GM12878 (cell line): ENCODE measurements at regions not wholly inside any gene's neighbourhood (a gene's known extent, or its start where the extent isn't known, plus 50 kb on each side); places are given as distances from the start of the nearest gene placed in this dataset.

Experiments
- E2F4 ChIP-seq: IDR thresholded peaks from 2 replicates; pipeline ENCODE4 v1.6.1; 2012; ENCODE audit warnings: low read depth, low read length, improper control_type of control experiment
- EGR1 ChIP-seq, 2 experiments: IDR thresholded peaks; 1 replicate in 1 of 2; 2 replicates in 1 of 2; pipeline ENCODE4 v1.6.1; 2011 to 2012; ENCODE audit warnings: low read depth in 2 of 2, low read length in 2 of 2, borderline replicate concordance in 1 of 2, mild to moderate bottlenecking in 1 of 2, moderate library complexity in 1 of 2
- EP300 ChIP-seq, 2 experiments: fragments of 150-350 bp in 1 of 2; IDR thresholded peaks; 2 replicates each; pipeline ENCODE4 v1.6.1; 2011 to 2012; ENCODE audit warnings: low read depth in 2 of 2, low read length in 2 of 2, borderline replicate concordance in 1 of 2, improper control_type of control experiment in 1 of 2, inconsistent platforms in 1 of 2; ENCODE audit not compliant: control insufficient read depth in 1 of 2
- IKZF1 ChIP-seq: fragments of 450-650 bp; conservative IDR thresholded peaks from 2 replicates; pipeline ENCODE4 v1.6.1; 2017; ENCODE audit warnings: antibody characterized with exemption, mild to moderate bottlenecking
- NFYB ChIP-seq: IDR thresholded peaks from 2 replicates; pipeline ENCODE4 v1.6.1; 2011; ENCODE audit warnings: low read depth, mild to moderate bottlenecking, low read length, improper control_type of control experiment, moderate library complexity; ENCODE audit not compliant: insufficient read depth
- NRF1 ChIP-seq: conservative IDR thresholded peaks from 2 replicates; pipeline ENCODE4 v1.6.1; 2011; ENCODE audit warnings: mild to moderate bottlenecking, low read depth, low read length, improper control_type of control experiment
- PBX3 ChIP-seq: IDR thresholded peaks from 2 replicates; pipeline ENCODE4 v1.6.1; 2011; ENCODE audit warnings: mild to moderate bottlenecking, low read depth, low read length, moderate library complexity; ENCODE audit not compliant: insufficient replicate concordance
- POLR2A ChIP-seq: IDR thresholded peaks from 2 replicates; pipeline ENCODE4 v1.6.1; 2011; ENCODE audit warnings: low read depth, mild to moderate bottlenecking, low read length
- RFX5 ChIP-seq: IDR thresholded peaks from 2 replicates; pipeline ENCODE4 v1.6.1; 2011; ENCODE audit warnings: low read depth, low read length, improper control_type of control experiment
- SIX5 ChIP-seq: IDR thresholded peaks from 2 replicates; pipeline ENCODE4 v1.6.1; 2011; ENCODE audit warnings: mild to moderate bottlenecking, low read depth, low read length, moderate library complexity; ENCODE audit not compliant: severe bottlenecking
- TARDBP ChIP-seq: IDR thresholded peaks from 2 replicates; pipeline ENCODE4 v1.6.1; 2016; ENCODE audit warnings: borderline replicate concordance
- USF1 ChIP-seq: IDR thresholded peaks from 2 replicates; pipeline ENCODE4 v1.6.1; 2011; ENCODE audit warnings: borderline replicate concordance, low read depth, mild to moderate bottlenecking, moderate library complexity, mixed read lengths, low read length; ENCODE audit not compliant: insufficient read depth; ENCODE audit errors: extremely low read length
- TF ChIP-seq, protein P1 (sequence below), 3 experiments: IDR thresholded peaks in 2 of 3; conservative IDR thresholded peaks in 1 of 3; 2 replicates each; pipeline ENCODE4 v1.5.1; 2011; ENCODE audit warnings: low read depth in 3 of 3, low read length in 3 of 3, mild to moderate bottlenecking in 3 of 3, control low read depth in 2 of 3, moderate library complexity in 2 of 3, inconsistent platforms in 1 of 3, mixed read lengths in 1 of 3; ENCODE audit not compliant: control insufficient read depth in 2 of 3, insufficient read depth in 1 of 3; ENCODE audit errors: extremely low read depth in 1 of 3

DNA sequence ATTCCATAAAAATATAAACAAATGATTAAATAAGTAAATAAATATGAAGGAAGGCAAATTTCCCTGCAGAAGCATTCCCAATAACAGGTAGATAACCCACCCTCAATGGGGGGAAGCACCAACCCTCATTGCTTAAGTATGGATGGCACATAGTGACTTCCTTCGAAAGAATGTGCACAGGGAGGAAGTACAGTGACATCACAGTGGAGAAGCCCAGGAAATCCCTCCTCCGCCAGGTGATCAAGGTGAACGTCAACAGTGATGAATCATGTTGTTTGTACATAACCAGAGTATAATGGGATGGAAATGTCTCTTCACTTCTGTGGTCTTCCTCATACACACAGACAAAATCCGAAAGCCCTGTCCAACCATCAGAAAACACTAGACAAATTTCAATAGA lies 267.9 kb downstream of the THBS2 start:
- no peak for TF ChIP-seq SIX5
- TF ChIP-seq EP300 (IDR thresholded peaks at IDR 0.05; ENCODE audit: borderline replicate concordance in 1 of 2, control insufficient read depth in 1 of 2, low read depth in 2 of 2, low read length in 2 of 2): no peak
- TF ChIP-seq IKZF1: no peak
- TF ChIP-seq, protein P1, sequence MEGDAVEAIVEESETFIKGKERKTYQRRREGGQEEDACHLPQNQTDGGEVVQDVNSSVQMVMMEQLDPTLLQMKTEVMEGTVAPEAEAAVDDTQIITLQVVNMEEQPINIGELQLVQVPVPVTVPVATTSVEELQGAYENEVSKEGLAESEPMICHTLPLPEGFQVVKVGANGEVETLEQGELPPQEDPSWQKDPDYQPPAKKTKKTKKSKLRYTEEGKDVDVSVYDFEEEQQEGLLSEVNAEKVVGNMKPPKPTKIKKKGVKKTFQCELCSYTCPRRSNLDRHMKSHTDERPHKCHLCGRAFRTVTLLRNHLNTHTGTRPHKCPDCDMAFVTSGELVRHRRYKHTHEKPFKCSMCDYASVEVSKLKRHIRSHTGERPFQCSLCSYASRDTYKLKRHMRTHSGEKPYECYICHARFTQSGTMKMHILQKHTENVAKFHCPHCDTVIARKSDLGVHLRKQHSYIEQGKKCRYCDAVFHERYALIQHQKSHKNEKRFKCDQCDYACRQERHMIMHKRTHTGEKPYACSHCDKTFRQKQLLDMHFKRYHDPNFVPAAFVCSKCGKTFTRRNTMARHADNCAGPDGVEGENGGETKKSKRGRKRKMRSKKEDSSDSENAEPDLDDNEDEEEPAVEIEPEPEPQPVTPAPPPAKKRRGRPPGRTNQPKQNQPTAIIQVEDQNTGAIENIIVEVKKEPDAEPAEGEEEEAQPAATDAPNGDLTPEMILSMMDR (IDR thresholded peaks at IDR 0.05 in 2 of 3, conservative IDR thresholded peaks at IDR 0.05 in 1 of 3; ENCODE audit: control insufficient read depth in 2 of 3, extremely low read depth in 1 of 3, insufficient read depth in 1 of 3, low read depth in 3 of 3, low read length in 3 of 3): no peak
- TF ChIP-seq NRF1: no peak
- no peak for TF ChIP-seq EGR1 (IDR thresholded peaks at IDR 0.05; ENCODE audit: borderline replicate concordance in 1 of 2, low read depth in 2 of 2, low read length in 2 of 2)
- TF ChIP-seq TARDBP: no peak
- TF ChIP-seq POLR2A: no peak
- TF ChIP-seq RFX5: no peak
- no peak for TF ChIP-seq PBX3
- TF ChIP-seq E2F4: no peak
- no peak for TF ChIP-seq NFYB
- TF ChIP-seq USF1: no peak
